Neural progenitor cell (in vitro differentiated cells): ENCODE measurements at regions not wholly inside any gene's neighbourhood (a gene's known extent, or its start where the extent isn't known, plus 50 kb on each side); places are given as distances from the start of the nearest gene placed in this dataset.

ENCODE experiments used
- EZH2 ChIP-seq: fragments of 200-600 bp; sonication (generic); IDR thresholded peaks from 2 replicates; pipeline ENCODE4 v1.6.1; 2017; ENCODE audit warnings: antibody characterized with exemption, mild to moderate bottlenecking, moderate library complexity
- EZH2phosphoT487 ChIP-seq: fragments of 200-600 bp; sonication (generic); IDR thresholded peaks from 2 replicates; pipeline ENCODE4 v1.6.1; 2017; ENCODE audit warnings: antibody characterized with exemption
- TF ChIP-seq, protein P1 (sequence below): fragments of 200-600 bp; sonication (generic); IDR thresholded peaks from 2 replicates; pipeline ENCODE4 v1.5.1; 2017; ENCODE audit warnings: antibody characterized with exemption, mild to moderate bottlenecking

- TF ChIP-seq, protein P1, sequence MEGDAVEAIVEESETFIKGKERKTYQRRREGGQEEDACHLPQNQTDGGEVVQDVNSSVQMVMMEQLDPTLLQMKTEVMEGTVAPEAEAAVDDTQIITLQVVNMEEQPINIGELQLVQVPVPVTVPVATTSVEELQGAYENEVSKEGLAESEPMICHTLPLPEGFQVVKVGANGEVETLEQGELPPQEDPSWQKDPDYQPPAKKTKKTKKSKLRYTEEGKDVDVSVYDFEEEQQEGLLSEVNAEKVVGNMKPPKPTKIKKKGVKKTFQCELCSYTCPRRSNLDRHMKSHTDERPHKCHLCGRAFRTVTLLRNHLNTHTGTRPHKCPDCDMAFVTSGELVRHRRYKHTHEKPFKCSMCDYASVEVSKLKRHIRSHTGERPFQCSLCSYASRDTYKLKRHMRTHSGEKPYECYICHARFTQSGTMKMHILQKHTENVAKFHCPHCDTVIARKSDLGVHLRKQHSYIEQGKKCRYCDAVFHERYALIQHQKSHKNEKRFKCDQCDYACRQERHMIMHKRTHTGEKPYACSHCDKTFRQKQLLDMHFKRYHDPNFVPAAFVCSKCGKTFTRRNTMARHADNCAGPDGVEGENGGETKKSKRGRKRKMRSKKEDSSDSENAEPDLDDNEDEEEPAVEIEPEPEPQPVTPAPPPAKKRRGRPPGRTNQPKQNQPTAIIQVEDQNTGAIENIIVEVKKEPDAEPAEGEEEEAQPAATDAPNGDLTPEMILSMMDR, result no peak
- no peak for TF ChIP-seq EZH2phosphoT487
- TF ChIP-seq EZH2, result no peak
Observed at GRCh38 chr17:71378741-71379140, 742.1 kb upstream of the SOX9 start.
